Natural killer cell (primary cell): ENCODE measurements at regions not wholly inside any gene's neighbourhood (a gene's known extent, or its start where the extent isn't known, plus 50 kb on each side); places are given as distances from the start of the nearest gene placed in this dataset.

Experiments used
- ATAC-seq, 3 donors: fragments of 150-1000 bp in 2 of 3; fragments of 200-7000 bp in 1 of 3; cut with Tn5 transposase; 1 replicate in 1 of 3; 2 replicates in 2 of 3; pipeline ENCODE4 v1.10.0; 2021; ENCODE audit warnings: mild to moderate bottlenecking in 2 of 3, moderate library complexity in 2 of 3
- DNase-seq, 2 donors: peaks; one replicate each; pipeline versions ENCODE4 v3.0.0 to v3.0.0-alpha.2; 2013 to 2021; ENCODE audit warnings: mixed read lengths in 1 of 2
- H3K27ac ChIP-seq: one replicate; pipeline ENCODE4 v1.5.1; 2013; ENCODE audit warnings: mild to moderate bottlenecking, low read length
- H3K27me3 ChIP-seq: one replicate; pipeline ENCODE4 v1.6.1; 2013; ENCODE audit warnings: low read length; ENCODE audit not compliant: control insufficient read depth, insufficient read depth
- H3K36me3 ChIP-seq: one replicate; pipeline ENCODE4 v1.6.1; 2013; ENCODE audit warnings: low read length; ENCODE audit not compliant: control insufficient read depth, insufficient read depth
- H3K4me1 ChIP-seq: one replicate; pipeline ENCODE4 v1.6.1; 2013; ENCODE audit warnings: low read length; ENCODE audit not compliant: control insufficient read depth, insufficient read depth
- H3K4me3 ChIP-seq: one replicate; pipeline ENCODE4 v1.5.1; 2013; ENCODE audit warnings: low read length
- H3K9me3 ChIP-seq: one replicate; pipeline ENCODE4 v1.6.1; 2013; ENCODE audit warnings: low read length; ENCODE audit not compliant: control insufficient read depth, insufficient read depth
- H3K27ac Mint-ChIP-seq, 2 donors: one replicate each; pipeline ENCODE4 v1.8.0; 2022; ENCODE audit warnings: mild to moderate bottlenecking in 2 of 2, mixed read lengths in 2 of 2, moderate library complexity in 1 of 2
- H3K27me3 Mint-ChIP-seq, 2 donors: one replicate each; pipeline ENCODE4 v1.8.0; 2022; ENCODE audit warnings: low read depth in 2 of 2, mixed read lengths in 2 of 2
- H3K36me3 Mint-ChIP-seq: one replicate; pipeline ENCODE4 v1.8.0; 2022; ENCODE audit warnings: mixed read lengths
- H3K4me1 Mint-ChIP-seq, 2 donors: one replicate each; pipeline ENCODE4 v1.8.0; 2022; ENCODE audit warnings: mixed read lengths in 2 of 2
- H3K4me3 Mint-ChIP-seq: one replicate; pipeline ENCODE4 v1.8.0; 2022; ENCODE audit warnings: mild to moderate bottlenecking, moderate library complexity, mixed read lengths
- H3K9me3 Mint-ChIP-seq, 2 donors: one replicate each; pipeline ENCODE4 v1.8.0; 2022; ENCODE audit warnings: mixed read lengths in 2 of 2
- WGBS: methylation state at CpG from one replicate; pipeline ENCODE4 v1.1.7; 2013; ENCODE audit warnings: missing lambda C conversion rate; ENCODE audit not compliant: insufficient coverage; 5-methylcytosine and 5-hydroxymethylcytosine counted together
- intact Hi-C: fragments of 100-400 bp; cut with micrococcal nuclease; formaldehyde crosslinking; loops from one replicate; pipeline ENCODE4 v1.14.2; 2022
- TF ChIP-seq, protein P1 (sequence below): fragments of 200-600 bp; IDR thresholded peaks from one replicate; pipeline ENCODE4 v1.8.0; 2022; ENCODE audit warnings: antibody characterized with exemption

GRCh38 chr4:62917649-62918048, 1491.6 kb downstream of the TECRL start:
- no peak overlapping the region for H3K27ac ChIP-seq
- no peaks in the 10 kb centered on the region for H3K4me1 ChIP-seq
- H3K4me3 Mint-ChIP-seq = no peak overlapping the region
- TF ChIP-seq, protein P1, sequence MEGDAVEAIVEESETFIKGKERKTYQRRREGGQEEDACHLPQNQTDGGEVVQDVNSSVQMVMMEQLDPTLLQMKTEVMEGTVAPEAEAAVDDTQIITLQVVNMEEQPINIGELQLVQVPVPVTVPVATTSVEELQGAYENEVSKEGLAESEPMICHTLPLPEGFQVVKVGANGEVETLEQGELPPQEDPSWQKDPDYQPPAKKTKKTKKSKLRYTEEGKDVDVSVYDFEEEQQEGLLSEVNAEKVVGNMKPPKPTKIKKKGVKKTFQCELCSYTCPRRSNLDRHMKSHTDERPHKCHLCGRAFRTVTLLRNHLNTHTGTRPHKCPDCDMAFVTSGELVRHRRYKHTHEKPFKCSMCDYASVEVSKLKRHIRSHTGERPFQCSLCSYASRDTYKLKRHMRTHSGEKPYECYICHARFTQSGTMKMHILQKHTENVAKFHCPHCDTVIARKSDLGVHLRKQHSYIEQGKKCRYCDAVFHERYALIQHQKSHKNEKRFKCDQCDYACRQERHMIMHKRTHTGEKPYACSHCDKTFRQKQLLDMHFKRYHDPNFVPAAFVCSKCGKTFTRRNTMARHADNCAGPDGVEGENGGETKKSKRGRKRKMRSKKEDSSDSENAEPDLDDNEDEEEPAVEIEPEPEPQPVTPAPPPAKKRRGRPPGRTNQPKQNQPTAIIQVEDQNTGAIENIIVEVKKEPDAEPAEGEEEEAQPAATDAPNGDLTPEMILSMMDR = no peak
- peaks cover 5 to 9% of the 10 kb centered on the region in 2 donors for H3K9me3 Mint-ChIP-seq
- H3K27me3 ChIP-seq = no peaks in the 10 kb centered on the region
- H3K36me3 ChIP-seq = no peaks in the 10 kb centered on the region
- H3K27me3 Mint-ChIP-seq = no peaks in the 10 kb centered on the region
- no peak for ATAC-seq
- 67% methylated on average over 1 of the region's 2 CpGs for WGBS
- no peak overlapping the region for H3K27ac Mint-ChIP-seq
- no peak overlapping the region for H3K4me3 ChIP-seq
- H3K9me3 ChIP-seq = no peaks in the 10 kb centered on the region
- intact Hi-C loops = no loop called here
- H3K4me1 Mint-ChIP-seq = no peaks in the 10 kb centered on the region
- DNase-seq = no peak
- no peaks in the 10 kb centered on the region for H3K36me3 Mint-ChIP-seq

GRCh38 chr4:62914758-62915157, 1494.5 kb downstream of the TECRL start:
- Histone ChIP-seq H3K36me3 (no peaks in the 10 kb centered on the region), H3K4me1 (no peaks in the 10 kb centered on the region), H3K9me3 (no peaks in the 10 kb centered on the region), H3K27ac (no peak overlapping the region), H3K27me3 (no peaks in the 10 kb centered on the region), H3K4me3 (no peak overlapping the region)
- DNase-seq (no peak), ATAC-seq (no peak)
- TF ChIP-seq, protein P1 = no peak
- intact Hi-C loops = no loop called here
- no peak overlapping the region for H3K27ac Mint-ChIP-seq
- no peak overlapping the region for H3K4me3 Mint-ChIP-seq
- H3K27me3 Mint-ChIP-seq = no peaks in the 10 kb centered on the region
- H3K4me1 Mint-ChIP-seq = no peaks in the 10 kb centered on the region
- peaks cover 14 to 20% of the 10 kb centered on the region in 2 donors for H3K9me3 Mint-ChIP-seq
- 87% methylated on average over 3 of the region's 4 CpGs for WGBS
- no peaks in the 10 kb centered on the region for H3K36me3 Mint-ChIP-seq

DNA sequence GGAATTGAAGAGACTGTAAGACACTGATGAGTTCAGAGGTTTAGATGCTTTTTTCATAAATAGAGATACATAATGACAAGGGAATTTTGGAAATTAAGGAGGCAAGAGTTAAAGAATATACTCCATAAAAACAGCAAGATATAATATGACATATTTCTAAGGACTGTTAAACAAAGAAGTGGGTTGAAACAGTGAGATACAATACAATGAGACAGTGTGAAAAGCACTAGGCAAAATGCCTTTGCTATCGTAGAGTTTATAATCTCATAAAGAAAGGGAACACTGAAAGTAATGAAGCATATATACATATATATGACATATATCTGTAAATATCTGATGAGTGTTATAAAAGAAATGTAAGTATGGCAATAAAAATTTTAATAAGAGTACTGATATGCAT, 1496.2 kb downstream of the TECRL start:
- Histone ChIP-seq H3K27ac (no peak overlapping the region), H3K27me3 (no peaks in the 10 kb centered on the region), H3K4me3 (no peak overlapping the region), H3K9me3 (no peaks in the 10 kb centered on the region), H3K36me3 (no peaks in the 10 kb centered on the region), H3K4me1 (no peaks in the 10 kb centered on the region)
- Mint-ChIP-seq H3K27ac (no peak overlapping the region), H3K4me3 (no peak overlapping the region), H3K9me3 (peaks cover 14 to 24% of the 10 kb centered on the region in 2 donors), H3K4me1 (no peaks in the 10 kb centered on the region), H3K27me3 (no peaks in the 10 kb centered on the region), H3K36me3 (no peaks in the 10 kb centered on the region)
- whole genome bisulfite sequencing = no CpG with 5 or more reads among the region's 1 CpG
- no peak for DNase-seq
- TF ChIP-seq, protein P1 = no peak
- intact Hi-C loops = no loop called here
- ATAC-seq = no peak

DNA sequence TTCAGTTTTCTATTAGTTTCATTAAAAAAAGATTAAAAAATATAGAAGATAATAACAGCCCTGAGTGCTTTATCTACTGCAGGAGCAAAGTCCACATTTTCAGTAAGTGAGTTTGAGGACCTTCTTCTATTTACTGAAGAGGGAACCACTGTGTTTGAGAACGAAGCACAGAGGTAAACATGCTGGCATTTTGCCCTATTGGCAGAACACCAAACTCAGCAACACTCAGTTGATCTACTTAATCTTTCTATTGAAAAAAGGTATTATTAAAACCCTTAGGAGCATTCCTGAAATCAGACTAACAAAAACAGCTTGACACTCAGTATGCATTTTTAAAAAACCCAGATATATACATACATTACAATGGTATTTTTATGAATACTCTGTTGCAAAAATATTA, 1496.7 kb downstream of the TECRL start:
- Histone ChIP-seq H3K4me3 (no peak overlapping the region), H3K9me3 (no peaks in the 10 kb centered on the region), H3K27ac (no peak overlapping the region), H3K4me1 (no peaks in the 10 kb centered on the region), H3K36me3 (no peaks in the 10 kb centered on the region), H3K27me3 (no peaks in the 10 kb centered on the region)
- H3K9me3 Mint-ChIP-seq = peaks cover 12 to 22% of the 10 kb centered on the region in 2 donors
- no peak overlapping the region for H3K27ac Mint-ChIP-seq
- TF ChIP-seq, protein P1 = no peak
- H3K36me3 Mint-ChIP-seq = no peaks in the 10 kb centered on the region
- no peaks in the 10 kb centered on the region for H3K27me3 Mint-ChIP-seq
- no peak overlapping the region for H3K4me3 Mint-ChIP-seq
- DNase-seq (no peak), ATAC-seq (no peak)
- 14% methylated on average over 1 of the region's 1 CpG for WGBS
- H3K4me1 Mint-ChIP-seq = no peaks in the 10 kb centered on the region
- intact Hi-C loops = no loop called here
